GM23338 (cell line): ENCODE measurements at regions not wholly inside any gene's neighbourhood (a gene's known extent, or its start where the extent isn't known, plus 50 kb on each side); places are given as distances from the start of the nearest gene placed in this dataset.

Source experiments
- ATAC-seq: fragments of 200-7000 bp; cut with Tn5 transposase; 3 replicates; pipeline ENCODE4 v1.9.1; 2020
- DNase-seq: peaks from one replicate; pipeline ENCODE4 v3.0.0-alpha.2; 2015; ENCODE audit warnings: low spot score
- H2AFZ ChIP-seq: fragments of 200-600 bp; sonication (generic); 2 replicates; pipeline ENCODE4 v1.8.0; 2016; ENCODE audit warnings: antibody characterized with exemption, mild to moderate bottlenecking, moderate library complexity
- H3F3A ChIP-seq: fragments of 200-600 bp; sonication (generic); replicated peaks from 2 replicates; pipeline ENCODE4 v1.8.0; 2017; ENCODE audit warnings: antibody characterized with exemption, mixed run types, low read depth
- H3K27ac ChIP-seq: fragments of 200-600 bp; sonication (generic); 2 replicates; pipeline ENCODE4 v1.6.1; 2016; ENCODE audit warnings: low read depth
- H3K27me3 ChIP-seq: fragments of 200-600 bp; sonication (generic); 2 replicates; pipeline ENCODE4 v1.8.0; 2016; ENCODE audit warnings: mild to moderate bottlenecking, mixed run types, moderate library complexity; ENCODE audit not compliant: insufficient read depth
- H3K36me3 ChIP-seq: fragments of 200-600 bp; sonication (generic); 2 replicates; pipeline ENCODE4 v1.8.0; 2016; ENCODE audit warnings: mild to moderate bottlenecking; ENCODE audit not compliant: insufficient read depth
- H3K4me1 ChIP-seq: fragments of 200-600 bp; sonication (generic); 2 replicates; pipeline ENCODE4 v1.8.0; 2016; ENCODE audit warnings: mild to moderate bottlenecking, moderate library complexity; ENCODE audit not compliant: insufficient read depth
- H3K4me2 ChIP-seq: fragments of 200-600 bp; sonication (generic); 2 replicates; pipeline ENCODE4 v1.7.1; 2017; ENCODE audit warnings: mixed run types
- H3K4me3 ChIP-seq: fragments of 200-600 bp; sonication (generic); 2 replicates; pipeline ENCODE4 v1.6.1; 2016; ENCODE audit warnings: mixed run types
- H3K79me2 ChIP-seq: fragments of 200-600 bp; sonication (generic); replicated peaks from 2 replicates; pipeline ENCODE4 v1.8.0; 2017; ENCODE audit warnings: mild to moderate bottlenecking; ENCODE audit not compliant: insufficient read depth
- H3K9me2 ChIP-seq: fragments of 200-600 bp; sonication (generic); 2 replicates; pipeline ENCODE4 v1.8.0; 2017; ENCODE audit not compliant: insufficient read depth
- H4K20me1 ChIP-seq: fragments of 200-600 bp; sonication (generic); replicated peaks from 2 replicates; pipeline ENCODE4 v1.8.0; 2017; ENCODE audit warnings: mild to moderate bottlenecking; ENCODE audit not compliant: insufficient read depth
- H3K27ac Mint-ChIP-seq: 2 replicates; pipeline ENCODE4 v1.8.0; 2020; ENCODE audit warnings: inconsistent platforms, mild to moderate bottlenecking, moderate library complexity, mixed read lengths
- H3K27me3 Mint-ChIP-seq: 3 replicates; pipeline ENCODE4 v1.8.0; 2022; ENCODE audit warnings: low read depth, mild to moderate bottlenecking, moderate library complexity, mixed read lengths, inconsistent platforms; ENCODE audit not compliant: insufficient read depth, poor library complexity
- H3K36me3 Mint-ChIP-seq: 3 replicates; pipeline ENCODE4 v1.8.0; 2021; ENCODE audit warnings: low read depth, mild to moderate bottlenecking, inconsistent platforms, moderate library complexity, mixed read lengths
- H3K4me1 Mint-ChIP-seq: 3 replicates; pipeline ENCODE4 v1.8.0; 2020; ENCODE audit warnings: mild to moderate bottlenecking, inconsistent platforms, mixed read lengths
- H3K4me3 Mint-ChIP-seq: 3 replicates; pipeline ENCODE4 v1.8.0; 2021; ENCODE audit warnings: moderate library complexity, mild to moderate bottlenecking, inconsistent platforms, mixed read lengths
- H3K9me3 Mint-ChIP-seq: 3 replicates; pipeline ENCODE4 v1.8.0; 2020; ENCODE audit warnings: moderate library complexity, mild to moderate bottlenecking, inconsistent platforms, mixed read lengths
- CREB1 ChIP-seq: fragments of 250-450 bp; sonication (Bioruptor Pico); IDR thresholded peaks from 2 replicates; pipeline ENCODE4 v1.5.0; 2020; ENCODE audit warnings: low read depth, mild to moderate bottlenecking, moderate library complexity
- EZH2 ChIP-seq: fragments of 200-600 bp; sonication (generic); IDR thresholded peaks from one replicate; pipeline ENCODE4 v1.8.0; 2017; ENCODE audit warnings: antibody characterized with exemption, mild to moderate bottlenecking, low read depth; ENCODE audit not compliant: unreplicated experiment
- EZH2phosphoT487 ChIP-seq: fragments of 200-600 bp; sonication (generic); IDR thresholded peaks from one replicate; pipeline ENCODE4 v1.8.1; 2018; ENCODE audit warnings: antibody characterized with exemption; ENCODE audit not compliant: unreplicated experiment
- JUNB ChIP-seq: IDR thresholded peaks from one replicate; pipeline ENCODE4 v1.6.1; 2016; ENCODE audit warnings: antibody characterized with exemption; ENCODE audit not compliant: unreplicated experiment
- NANOG ChIP-seq: IDR thresholded peaks from 2 replicates; pipeline ENCODE4 v1.6.1; 2016; ENCODE audit warnings: antibody characterized with exemption, borderline replicate concordance
- POLR2AphosphoS5 ChIP-seq: IDR thresholded peaks from 2 replicates; pipeline ENCODE4 v1.6.1; 2016; ENCODE audit warnings: antibody characterized with exemption, low read depth
- REST ChIP-seq: IDR thresholded peaks from one replicate; pipeline ENCODE4 v1.6.1; 2018; ENCODE audit warnings: antibody characterized with exemption; ENCODE audit not compliant: unreplicated experiment
- STAT1 ChIP-seq: IDR thresholded peaks from one replicate; pipeline ENCODE4 v1.6.1; 2016; ENCODE audit warnings: antibody characterized with exemption; ENCODE audit not compliant: unreplicated experiment
- ZNF114 ChIP-seq: fragments of 250-450 bp; sonication (Bioruptor Pico); IDR thresholded peaks from 2 replicates; pipeline ENCODE4 v1.5.0; 2020; ENCODE audit warnings: mild to moderate bottlenecking, moderate library complexity
- ZNF331 ChIP-seq: fragments of 250-450 bp; sonication (Bioruptor Pico); IDR thresholded peaks from 2 replicates; pipeline ENCODE4 v1.5.0; 2020; ENCODE audit warnings: low read depth, mild to moderate bottlenecking, moderate library complexity
- TF ChIP-seq, protein P1 (sequence below), 2 experiments: fragments of 200-600 bp in 1 of 2; sonication (generic) in 1 of 2; conservative IDR thresholded peaks; 2 replicates each; pipeline versions ENCODE4 v1.5.1 to v1.6.1; 2016 to 2017; ENCODE audit warnings: antibody characterized with exemption in 2 of 2, low read depth in 2 of 2, mild to moderate bottlenecking in 2 of 2, moderate library complexity in 1 of 2
- TF ChIP-seq, protein P2 (sequence below): IDR thresholded peaks from 2 replicates; pipeline ENCODE4 v1.6.1; 2016; ENCODE audit warnings: antibody characterized with exemption
- TF ChIP-seq, protein P3 (sequence below): fragments of 250-450 bp; sonication (Bioruptor Pico); IDR thresholded peaks from 2 replicates; pipeline ENCODE4 v1.5.0; 2020; ENCODE audit warnings: mild to moderate bottlenecking, moderate library complexity

DNA sequence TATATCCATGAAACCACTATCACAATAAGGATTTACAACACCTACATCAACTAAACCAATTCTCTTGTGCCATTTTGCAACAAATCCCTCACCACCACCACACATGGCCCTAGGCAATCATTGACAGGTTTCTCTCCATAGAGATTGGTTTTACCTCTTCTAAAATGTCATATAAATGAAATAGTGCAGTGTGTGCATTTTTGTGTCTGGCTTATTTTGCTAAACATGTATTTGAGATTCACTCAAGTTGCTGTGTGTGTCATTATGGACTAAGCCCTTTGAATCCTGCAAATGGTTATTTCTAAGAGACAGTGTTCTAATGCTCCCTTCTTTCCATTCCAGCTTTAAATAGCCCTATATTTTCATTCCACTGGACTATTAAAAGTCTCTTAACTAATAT, 179.7 kb upstream of the LRRC7 start:
- Histone ChIP-seq H3K36me3 (no peaks in the 10 kb centered on the region), H2AFZ (no peak overlapping the region), H3K9me2 (0 out of 2 replicates have a peak, but pooled peaks cover 5% of the 10 kb centered on the region), H3F3A (no peaks in the 10 kb centered on the region), H3K79me2 (no peaks in the 10 kb centered on the region), H3K4me3 (no peak overlapping the region), H3K4me2 (no peak overlapping the region), H3K27me3 (no peaks in the 10 kb centered on the region), H3K4me1 (no peaks in the 10 kb centered on the region), H4K20me1 (no peaks in the 10 kb centered on the region), H3K27ac (no peak overlapping the region)
- Mint-ChIP-seq H3K9me3 (peaks cover 7% of the 10 kb centered on the region; the same call in 2 of the 3 replicates), H3K27me3 (peaks cover 3% of the 10 kb centered on the region), H3K36me3 (0 out of 3 replicates have a peak, but pooled peaks cover 3% of the 10 kb centered on the region), H3K4me1 (no peaks in the 10 kb centered on the region), H3K27ac (no peak overlapping the region), H3K4me3 (no peak overlapping the region)
- DNase-seq (no peak), ATAC-seq (no peak)
- TF ChIP-seq ZNF114 (CRISPR knock-in tag) (no peak), POLR2AphosphoS5 (no peak), ZNF331 (CRISPR knock-in tag) (no peak), NANOG (no peak), CREB1 (CRISPR knock-in tag) (no peak), STAT1 (no peak), EZH2 (no peak), EZH2phosphoT487 (no peak), REST (no peak), JUNB (no peak)
- TF ChIP-seq, protein P1, sequence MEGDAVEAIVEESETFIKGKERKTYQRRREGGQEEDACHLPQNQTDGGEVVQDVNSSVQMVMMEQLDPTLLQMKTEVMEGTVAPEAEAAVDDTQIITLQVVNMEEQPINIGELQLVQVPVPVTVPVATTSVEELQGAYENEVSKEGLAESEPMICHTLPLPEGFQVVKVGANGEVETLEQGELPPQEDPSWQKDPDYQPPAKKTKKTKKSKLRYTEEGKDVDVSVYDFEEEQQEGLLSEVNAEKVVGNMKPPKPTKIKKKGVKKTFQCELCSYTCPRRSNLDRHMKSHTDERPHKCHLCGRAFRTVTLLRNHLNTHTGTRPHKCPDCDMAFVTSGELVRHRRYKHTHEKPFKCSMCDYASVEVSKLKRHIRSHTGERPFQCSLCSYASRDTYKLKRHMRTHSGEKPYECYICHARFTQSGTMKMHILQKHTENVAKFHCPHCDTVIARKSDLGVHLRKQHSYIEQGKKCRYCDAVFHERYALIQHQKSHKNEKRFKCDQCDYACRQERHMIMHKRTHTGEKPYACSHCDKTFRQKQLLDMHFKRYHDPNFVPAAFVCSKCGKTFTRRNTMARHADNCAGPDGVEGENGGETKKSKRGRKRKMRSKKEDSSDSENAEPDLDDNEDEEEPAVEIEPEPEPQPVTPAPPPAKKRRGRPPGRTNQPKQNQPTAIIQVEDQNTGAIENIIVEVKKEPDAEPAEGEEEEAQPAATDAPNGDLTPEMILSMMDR (conservative IDR thresholded peaks at IDR 0.05; ENCODE audit: low read depth in 2 of 2): no peak
- TF ChIP-seq, protein P2, sequence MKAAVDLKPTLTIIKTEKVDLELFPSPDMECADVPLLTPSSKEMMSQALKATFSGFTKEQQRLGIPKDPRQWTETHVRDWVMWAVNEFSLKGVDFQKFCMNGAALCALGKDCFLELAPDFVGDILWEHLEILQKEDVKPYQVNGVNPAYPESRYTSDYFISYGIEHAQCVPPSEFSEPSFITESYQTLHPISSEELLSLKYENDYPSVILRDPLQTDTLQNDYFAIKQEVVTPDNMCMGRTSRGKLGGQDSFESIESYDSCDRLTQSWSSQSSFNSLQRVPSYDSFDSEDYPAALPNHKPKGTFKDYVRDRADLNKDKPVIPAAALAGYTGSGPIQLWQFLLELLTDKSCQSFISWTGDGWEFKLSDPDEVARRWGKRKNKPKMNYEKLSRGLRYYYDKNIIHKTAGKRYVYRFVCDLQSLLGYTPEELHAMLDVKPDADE: no peak
- TF ChIP-seq, protein P3, sequence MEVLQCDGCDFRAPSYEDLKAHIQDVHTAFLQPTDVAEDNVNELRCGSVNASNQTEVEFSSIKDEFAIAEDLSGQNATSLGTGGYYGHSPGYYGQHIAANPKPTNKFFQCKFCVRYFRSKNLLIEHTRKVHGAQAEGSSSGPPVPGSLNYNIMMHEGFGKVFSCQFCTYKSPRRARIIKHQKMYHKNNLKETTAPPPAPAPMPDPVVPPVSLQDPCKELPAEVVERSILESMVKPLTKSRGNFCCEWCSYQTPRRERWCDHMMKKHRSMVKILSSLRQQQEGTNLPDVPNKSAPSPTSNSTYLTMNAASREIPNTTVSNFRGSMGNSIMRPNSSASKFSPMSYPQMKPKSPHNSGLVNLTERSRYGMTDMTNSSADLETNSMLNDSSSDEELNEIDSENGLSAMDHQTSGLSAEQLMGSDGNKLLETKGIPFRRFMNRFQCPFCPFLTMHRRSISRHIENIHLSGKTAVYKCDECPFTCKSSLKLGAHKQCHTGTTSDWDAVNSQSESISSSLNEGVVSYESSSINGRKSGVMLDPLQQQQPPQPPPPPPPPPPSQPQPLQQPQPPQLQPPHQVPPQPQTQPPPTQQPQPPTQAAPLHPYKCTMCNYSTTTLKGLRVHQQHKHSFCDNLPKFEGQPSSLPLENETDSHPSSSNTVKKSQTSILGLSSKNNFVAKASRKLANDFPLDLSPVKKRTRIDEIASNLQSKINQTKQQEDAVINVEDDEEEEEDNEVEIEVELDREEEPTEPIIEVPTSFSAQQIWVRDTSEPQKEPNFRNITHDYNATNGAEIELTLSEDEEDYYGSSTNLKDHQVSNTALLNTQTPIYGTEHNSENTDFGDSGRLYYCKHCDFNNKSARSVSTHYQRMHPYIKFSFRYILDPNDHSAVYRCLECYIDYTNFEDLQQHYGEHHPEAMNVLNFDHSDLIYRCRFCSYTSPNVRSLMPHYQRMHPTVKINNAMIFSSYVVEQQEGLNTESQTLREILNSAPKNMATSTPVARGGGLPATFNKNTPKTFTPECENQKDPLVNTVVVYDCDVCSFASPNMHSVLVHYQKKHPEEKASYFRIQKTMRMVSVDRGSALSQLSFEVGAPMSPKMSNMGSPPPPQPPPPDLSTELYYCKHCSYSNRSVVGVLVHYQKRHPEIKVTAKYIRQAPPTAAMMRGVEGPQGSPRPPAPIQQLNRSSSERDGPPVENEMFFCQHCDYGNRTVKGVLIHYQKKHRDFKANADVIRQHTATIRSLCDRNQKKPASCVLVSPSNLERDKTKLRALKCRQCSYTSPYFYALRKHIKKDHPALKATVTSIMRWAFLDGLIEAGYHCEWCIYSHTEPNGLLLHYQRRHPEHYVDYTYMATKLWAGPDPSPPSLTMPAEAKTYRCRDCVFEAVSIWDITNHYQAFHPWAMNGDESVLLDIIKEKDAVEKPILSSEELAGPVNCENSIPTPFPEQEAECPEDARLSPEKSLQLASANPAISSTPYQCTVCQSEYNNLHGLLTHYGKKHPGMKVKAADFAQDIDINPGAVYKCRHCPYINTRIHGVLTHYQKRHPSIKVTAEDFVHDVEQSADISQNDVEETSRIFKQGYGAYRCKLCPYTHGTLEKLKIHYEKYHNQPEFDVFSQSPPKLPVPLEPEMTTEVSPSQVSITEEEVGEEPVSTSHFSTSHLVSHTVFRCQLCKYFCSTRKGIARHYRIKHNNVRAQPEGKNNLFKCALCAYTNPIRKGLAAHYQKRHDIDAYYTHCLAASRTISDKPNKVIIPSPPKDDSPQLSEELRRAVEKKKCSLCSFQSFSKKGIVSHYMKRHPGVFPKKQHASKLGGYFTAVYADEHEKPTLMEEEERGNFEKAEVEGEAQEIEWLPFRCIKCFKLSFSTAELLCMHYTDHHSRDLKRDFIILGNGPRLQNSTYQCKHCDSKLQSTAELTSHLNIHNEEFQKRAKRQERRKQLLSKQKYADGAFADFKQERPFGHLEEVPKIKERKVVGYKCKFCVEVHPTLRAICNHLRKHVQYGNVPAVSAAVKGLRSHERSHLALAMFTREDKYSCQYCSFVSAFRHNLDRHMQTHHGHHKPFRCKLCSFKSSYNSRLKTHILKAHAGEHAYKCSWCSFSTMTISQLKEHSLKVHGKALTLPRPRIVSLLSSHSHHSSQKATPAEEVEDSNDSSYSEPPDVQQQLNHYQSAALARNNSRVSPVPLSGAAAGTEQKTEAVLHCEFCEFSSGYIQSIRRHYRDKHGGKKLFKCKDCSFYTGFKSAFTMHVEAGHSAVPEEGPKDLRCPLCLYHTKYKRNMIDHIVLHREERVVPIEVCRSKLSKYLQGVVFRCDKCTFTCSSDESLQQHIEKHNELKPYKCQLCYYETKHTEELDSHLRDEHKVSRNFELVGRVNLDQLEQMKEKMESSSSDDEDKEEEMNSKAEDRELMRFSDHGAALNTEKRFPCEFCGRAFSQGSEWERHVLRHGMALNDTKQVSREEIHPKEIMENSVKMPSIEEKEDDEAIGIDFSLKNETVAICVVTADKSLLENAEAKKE (CRISPR knock-in tag): no peak
